IMR-90 (cell line): ENCODE measurements at regions not wholly inside any gene's neighbourhood (a gene's known extent, or its start where the extent isn't known, plus 50 kb on each side); places are given as distances from the start of the nearest gene placed in this dataset.

Experiments used
- ATAC-seq: fragments of 200-7000 bp; cut with Tn5 transposase; 2 replicates; pipeline ENCODE4 v1.9.1; 2020; ENCODE audit warnings: low read depth, mild to moderate bottlenecking, moderate library complexity
- BruUV-seq: library from RNA; stranded (reverse); fragments of 400-500 nt; replicated peaks from 2 replicates; lab custom pipeline; 2021; lab: Mats Ljungman, UMichigan
- CTCF ChIA-PET: fragments of 300-600 bp; formaldehyde crosslinking; extraction: SDS; loops from one replicate; lab custom pipeline; 2021; ENCODE audit warnings: antibody characterized with exemption; lab: Yijun Ruan, JAX
- POLR2A ChIA-PET: fragments of 300-600 bp; sonication (Branson Sonifier 250); formaldehyde crosslinking; loops from one replicate; lab custom pipeline; 2022; ENCODE audit warnings: antibody characterized with exemption; ENCODE audit not compliant: unreplicated experiment; lab: Charles Lee
- DNase-seq: peaks from one replicate; pipeline ENCODE4 v3.0.0; 2013
- H2AFZ ChIP-seq: replicated peaks from 2 replicates; pipeline ENCODE3; 2013; ENCODE audit warnings: low read length, mild to moderate bottlenecking; ENCODE audit not compliant: poor library complexity
- H2AK5ac ChIP-seq: 2 replicates; pipeline ENCODE4 v1.6.1; 2013; ENCODE audit warnings: low read depth, low read length, inconsistent platforms
- H2AK9ac ChIP-seq: replicated peaks from 2 replicates; pipeline ENCODE3; 2013; ENCODE audit warnings: mild to moderate bottlenecking, low read depth, low read length, moderate library complexity; ENCODE audit not compliant: poor library complexity
- H2BK120ac ChIP-seq: 2 replicates; pipeline ENCODE4 v1.6.1; 2013; ENCODE audit warnings: low read depth, low read length, inconsistent platforms
- H2BK15ac ChIP-seq: 3 replicates; pipeline ENCODE4 v1.6.1; 2013; ENCODE audit warnings: low read depth, low read length, inconsistent platforms
- H2BK20ac ChIP-seq: 2 replicates; pipeline ENCODE4 v1.6.1; 2013; ENCODE audit warnings: low read depth, mild to moderate bottlenecking, inconsistent platforms, low read length, moderate library complexity
- H2BK5ac ChIP-seq: 2 replicates; pipeline ENCODE4 v1.6.1; 2013; ENCODE audit warnings: mild to moderate bottlenecking, low read depth, low read length, inconsistent platforms; ENCODE audit not compliant: poor library complexity, severe bottlenecking
- H3K14ac ChIP-seq: replicated peaks from 2 replicates; pipeline ENCODE4 v1.6.1; 2013; ENCODE audit warnings: low read depth, low read length, inconsistent platforms
- H3K18ac ChIP-seq: 2 replicates; pipeline ENCODE4 v1.6.1; 2013; ENCODE audit warnings: low read depth, low read length, control low read depth
- H3K23ac ChIP-seq: 2 replicates; pipeline ENCODE4 v1.6.1; 2013; ENCODE audit warnings: low read depth, low read length, inconsistent platforms
- H3K27ac ChIP-seq: 2 replicates; pipeline ENCODE4 v1.5.1; 2013; ENCODE audit warnings: mild to moderate bottlenecking, control low read depth, low read length; ENCODE audit not compliant: insufficient read depth
- H3K27me3 ChIP-seq: 2 replicates; pipeline ENCODE4 v1.6.1; 2013; ENCODE audit warnings: low read length; ENCODE audit not compliant: control insufficient read depth, insufficient read depth
- H3K36me3 ChIP-seq: 2 replicates; pipeline ENCODE4 v1.6.1; 2013; ENCODE audit warnings: low read length, mixed read lengths; ENCODE audit not compliant: control insufficient read depth, insufficient read depth
- H3K4ac ChIP-seq: 2 replicates; pipeline ENCODE4 v1.6.1; 2013; ENCODE audit warnings: low read depth, low read length, inconsistent platforms
- H3K4me1 ChIP-seq: 2 replicates; pipeline ENCODE4 v1.6.1; 2013; ENCODE audit warnings: low read length, mixed read lengths; ENCODE audit not compliant: control insufficient read depth, insufficient read depth
- H3K4me2 ChIP-seq: 2 replicates; pipeline ENCODE4 v1.6.1; 2013; ENCODE audit warnings: low read depth, mild to moderate bottlenecking, control low read depth, low read length, moderate library complexity
- H3K4me3 ChIP-seq: 2 replicates; pipeline ENCODE4 v1.5.1; 2013; ENCODE audit warnings: low read depth, mild to moderate bottlenecking, control low read depth, low read length, moderate library complexity; ENCODE audit not compliant: insufficient read depth
- H3K56ac ChIP-seq: 2 replicates; pipeline ENCODE4 v1.6.1; 2013; ENCODE audit warnings: low read length, inconsistent platforms; ENCODE audit not compliant: insufficient read depth; ENCODE audit errors: extremely low read depth
- H3K79me1 ChIP-seq, 2 experiments: 2 replicates each; pipeline ENCODE4 v1.6.1; 2013; ENCODE audit warnings: low read length in 2 of 2, inconsistent platforms in 1 of 2, low read depth in 1 of 2
- H3K9ac ChIP-seq: 2 replicates; pipeline ENCODE4 v1.6.1; 2013; ENCODE audit warnings: low read depth, low read length, control low read depth
- H3K9me1 ChIP-seq: 2 replicates; pipeline ENCODE4 v1.6.1; 2013; ENCODE audit warnings: low read length, inconsistent platforms; ENCODE audit not compliant: insufficient read depth
- H3K9me3 ChIP-seq: 2 replicates; pipeline ENCODE4 v1.6.1; 2013; ENCODE audit warnings: low read length; ENCODE audit not compliant: control insufficient read depth, insufficient read depth
- H4K20me1 ChIP-seq: 2 replicates; pipeline ENCODE4 v1.6.1; 2013; ENCODE audit warnings: low read length, inconsistent platforms; ENCODE audit not compliant: insufficient read depth
- H4K5ac ChIP-seq: 2 replicates; pipeline ENCODE4 v1.6.1; 2013; ENCODE audit warnings: mild to moderate bottlenecking, low read depth, low read length, control low read depth
- H4K8ac ChIP-seq, 2 experiments: 2 replicates each; pipeline ENCODE4 v1.6.1; 2013; ENCODE audit warnings: low read depth in 2 of 2, low read length in 2 of 2, control low read depth in 1 of 2, inconsistent platforms in 1 of 2
- H4K91ac ChIP-seq: 2 replicates; pipeline ENCODE4 v1.6.1; 2013; ENCODE audit warnings: low read depth, low read length, inconsistent platforms; ENCODE audit not compliant: insufficient read depth
- BHLHE40 ChIP-seq: fragments of 150-350 bp; IDR thresholded peaks from 2 replicates; pipeline ENCODE4 v1.6.1; 2016; ENCODE audit warnings: mild to moderate bottlenecking, low read depth, low read length
- CEBPB ChIP-seq: IDR thresholded peaks from 2 replicates; pipeline ENCODE4 v1.6.1; 2012; ENCODE audit warnings: low read depth, low read length, improper control_type of control experiment
- CHD1 ChIP-seq: IDR thresholded peaks from 2 replicates; pipeline ENCODE4 v1.6.1; 2012; ENCODE audit warnings: low read depth, low read length, improper control_type of control experiment
- CTCF ChIP-seq: conservative IDR thresholded peaks from 2 replicates; pipeline ENCODE4 v1.5.1; 2012; ENCODE audit warnings: mild to moderate bottlenecking, low read depth, low read length, improper control_type of control experiment
- FOS ChIP-seq: fragments of 150-350 bp; IDR thresholded peaks from 2 replicates; pipeline ENCODE4 v1.6.1; 2016; ENCODE audit warnings: low read depth, low read length
- MAFK ChIP-seq: IDR thresholded peaks from 2 replicates; pipeline ENCODE4 v1.6.1; 2012; ENCODE audit warnings: low read depth, low read length, improper control_type of control experiment
- MAZ ChIP-seq: IDR thresholded peaks from 2 replicates; pipeline ENCODE4 v1.6.1; 2012; ENCODE audit warnings: low read depth, mild to moderate bottlenecking, low read length, improper control_type of control experiment, moderate library complexity, borderline replicate concordance
- MXI1 ChIP-seq: IDR thresholded peaks from 2 replicates; pipeline ENCODE4 v1.6.1; 2012; ENCODE audit warnings: low read depth, mild to moderate bottlenecking, low read length, moderate library complexity, borderline replicate concordance
- NFE2L2 ChIP-seq: fragments of 150-350 bp; IDR thresholded peaks from 2 replicates; pipeline ENCODE4 v1.6.1; 2016; ENCODE audit warnings: low read depth, mild to moderate bottlenecking, low read length
- POLR2A ChIP-seq: IDR thresholded peaks from 2 replicates; pipeline ENCODE4 v1.6.1; 2012; ENCODE audit warnings: mild to moderate bottlenecking, low read depth, low read length
- RAD21 ChIP-seq: IDR thresholded peaks from 2 replicates; pipeline ENCODE4 v1.6.1; 2012; ENCODE audit warnings: low read length, improper control_type of control experiment
- RCOR1 ChIP-seq: IDR thresholded peaks from 2 replicates; pipeline ENCODE4 v1.6.1; 2012; ENCODE audit warnings: mild to moderate bottlenecking, low read length, improper control_type of control experiment; ENCODE audit not compliant: insufficient replicate concordance
- RFX5 ChIP-seq: IDR thresholded peaks from 2 replicates; pipeline ENCODE4 v1.8.0; 2012; ENCODE audit warnings: low read depth, mild to moderate bottlenecking, low read length, moderate library complexity
- SMC3 ChIP-seq: fragments of 150-350 bp; IDR thresholded peaks from 2 replicates; pipeline ENCODE4 v1.6.1; 2016; ENCODE audit warnings: low read depth, mild to moderate bottlenecking, antibody characterized with exemption, low read length, moderate library complexity
- WGBS, 2 experiments: methylation state at CpG; one replicate each; pipeline versions ENCODE4 v1.1.5 to v1.1.7; 2013; ENCODE audit warnings: missing lambda C conversion rate in 2 of 2; ENCODE audit not compliant: insufficient read length in 1 of 2; ENCODE audit errors: extremely low coverage in 2 of 2; 5-methylcytosine and 5-hydroxymethylcytosine counted together
- dilution Hi-C: fragments of 300-500 bp; cut with HindIII; formaldehyde crosslinking; loops from one replicate; pipeline ENCODE4 v1.14.3; 2018; ENCODE audit warnings: low sequenced_read_pairs; ENCODE audit not compliant: unreplicated experiment
- in situ Hi-C: fragments of 300-500 bp; cut with MboI; formaldehyde crosslinking; loops from 3 replicates; pipeline ENCODE4 v1.14.3; 2019; ENCODE audit warnings: low sequenced_read_pairs, inconsistent platforms, mixed read lengths
- intact Hi-C: fragments of 100-400 bp; cut with micrococcal nuclease; formaldehyde crosslinking; loops from 2 replicates; pipeline ENCODE4 v1.10.0; 2022
- TF ChIP-seq, protein P1 (sequence below): fragments of 150-350 bp; IDR thresholded peaks from 2 replicates; pipeline ENCODE4 v1.6.1; 2017; ENCODE audit warnings: mild to moderate bottlenecking, antibody characterized with exemption, low read length, low read depth
- TF ChIP-seq, protein P2 (sequence below): fragments of 150-350 bp; IDR thresholded peaks from 2 replicates; pipeline ENCODE4 v1.6.1; 2016; ENCODE audit warnings: low read depth, mild to moderate bottlenecking, low read length, moderate library complexity, borderline replicate concordance

GRCh38 chr5:38777111-38777510 lies 68.7 kb upstream of the OSMR start:
- no peak overlapping the region for H4K8ac ChIP-seq
- H3K4me2 ChIP-seq: no peak overlapping the region
- H4K5ac ChIP-seq: no peak overlapping the region
- H2BK15ac ChIP-seq: no peak overlapping the region
- POLR2A ChIA-PET: no interaction called here
- H3K36me3 ChIP-seq: no peaks in the 10 kb centered on the region
- dilution Hi-C loops: no loop called here
- H4K91ac ChIP-seq: no peak overlapping the region
- H2BK120ac ChIP-seq: no peak overlapping the region
- intact Hi-C loops: no loop called here
- CTCF ChIA-PET: interaction anchor here (1.2 kb wide), 1 partner anchor 26 kb away, joined by 3 read pairs; no protein-coding TSS in a partner anchor
- no peak overlapping the region for H3K27ac ChIP-seq
- DNase-seq (no peak), ATAC-seq (no peak)
- H3K27me3 ChIP-seq: peaks cover 24% of the 10 kb centered on the region
- in situ Hi-C loops: no loop called here
- H3K56ac ChIP-seq: no peak overlapping the region
- BruUV-seq: no TSS peak
- no peaks in the 10 kb centered on the region for H4K20me1 ChIP-seq
- H3K4ac ChIP-seq: no peak overlapping the region
- no peak overlapping the region for H2AFZ ChIP-seq
- H3K14ac ChIP-seq: no peak overlapping the region
- H3K23ac ChIP-seq: no peak overlapping the region
- no peaks in the 10 kb centered on the region for H3K79me1 ChIP-seq
- no peak overlapping the region for H2AK9ac ChIP-seq
- no peaks in the 10 kb centered on the region for H3K9me3 ChIP-seq
- H3K4me3 ChIP-seq: no peak overlapping the region
- TF ChIP-seq MAZ (no peak), RAD21 (no peak), FOS (no peak), CHD1 (no peak), MAFK (no peak), SMC3 (no peak), CTCF (no peak), RCOR1 (no peak), BHLHE40 (no peak), POLR2A (no peak), NFE2L2 (no peak), RFX5 (no peak), CEBPB (no peak), MXI1 (no peak)
- TF ChIP-seq, protein P1, sequence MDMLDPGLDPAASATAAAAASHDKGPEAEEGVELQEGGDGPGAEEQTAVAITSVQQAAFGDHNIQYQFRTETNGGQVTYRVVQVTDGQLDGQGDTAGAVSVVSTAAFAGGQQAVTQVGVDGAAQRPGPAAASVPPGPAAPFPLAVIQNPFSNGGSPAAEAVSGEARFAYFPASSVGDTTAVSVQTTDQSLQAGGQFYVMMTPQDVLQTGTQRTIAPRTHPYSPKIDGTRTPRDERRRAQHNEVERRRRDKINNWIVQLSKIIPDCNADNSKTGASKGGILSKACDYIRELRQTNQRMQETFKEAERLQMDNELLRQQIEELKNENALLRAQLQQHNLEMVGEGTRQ: no peak
- TF ChIP-seq, protein P2, sequence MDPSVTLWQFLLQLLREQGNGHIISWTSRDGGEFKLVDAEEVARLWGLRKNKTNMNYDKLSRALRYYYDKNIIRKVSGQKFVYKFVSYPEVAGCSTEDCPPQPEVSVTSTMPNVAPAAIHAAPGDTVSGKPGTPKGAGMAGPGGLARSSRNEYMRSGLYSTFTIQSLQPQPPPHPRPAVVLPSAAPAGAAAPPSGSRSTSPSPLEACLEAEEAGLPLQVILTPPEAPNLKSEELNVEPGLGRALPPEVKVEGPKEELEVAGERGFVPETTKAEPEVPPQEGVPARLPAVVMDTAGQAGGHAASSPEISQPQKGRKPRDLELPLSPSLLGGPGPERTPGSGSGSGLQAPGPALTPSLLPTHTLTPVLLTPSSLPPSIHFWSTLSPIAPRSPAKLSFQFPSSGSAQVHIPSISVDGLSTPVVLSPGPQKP: no peak
- 0 out of 2 replicates have a peak, but pooled peaks cover 3% of the 10 kb centered on the region for H3K9me1 ChIP-seq
- WGBS, 2 experiments: no CpG with 5 or more reads among the region's 2 CpGs
- no peak overlapping the region for H2BK5ac ChIP-seq
- peaks cover 5% of the 10 kb centered on the region; the same call in 1 of the 2 replicates for H3K4me1 ChIP-seq
- H2BK20ac ChIP-seq: no peak overlapping the region
- no peak overlapping the region for H3K9ac ChIP-seq
- H2AK5ac ChIP-seq: no peak overlapping the region
- no peak overlapping the region for H3K18ac ChIP-seq
